ENCODE measurements at regions not wholly inside any gene's neighbourhood (a gene's known extent, or its start where the extent isn't known, plus 50 kb on each side); places are given as distances from the start of the nearest gene placed in this dataset.

GRCh38 chr6:99073223-99073622 lies 125.5 kb upstream of the FBXL4 start:
- TF ChIP-seq CTCF (conservative IDR thresholded peaks at IDR 0.05; ENCODE audit: low read depth, low read length) (no peak), EZH2 (IDR thresholded peaks at IDR 0.05; ENCODE audit: low read length, unreplicated experiment) (no peak), EZH2phosphoT487 (IDR thresholded peaks at IDR 0.05; ENCODE audit: borderline replicate concordance, low read length) (no peak)
